DOHH2 (cell line): ENCODE measurements at regions not wholly inside any gene's neighbourhood (a gene's known extent, or its start where the extent isn't known, plus 50 kb on each side); places are given as distances from the start of the nearest gene placed in this dataset.

ENCODE experiments used
- EZH2phosphoT487 ChIP-seq: fragments of 200-600 bp; sonication (generic); IDR thresholded peaks from 2 replicates; pipeline ENCODE4 v1.6.1; 2017; ENCODE audit warnings: borderline replicate concordance, mild to moderate bottlenecking, antibody characterized with exemption, low read length, moderate library complexity, mixed read lengths
- TF ChIP-seq, protein P1 (sequence below): fragments of 200-600 bp; sonication (generic); IDR thresholded peaks from one replicate; pipeline ENCODE4 v1.5.1; 2014; ENCODE audit warnings: antibody characterized with exemption, mild to moderate bottlenecking, low read depth, low read length; ENCODE audit not compliant: poor library complexity, severe bottlenecking

DNA sequence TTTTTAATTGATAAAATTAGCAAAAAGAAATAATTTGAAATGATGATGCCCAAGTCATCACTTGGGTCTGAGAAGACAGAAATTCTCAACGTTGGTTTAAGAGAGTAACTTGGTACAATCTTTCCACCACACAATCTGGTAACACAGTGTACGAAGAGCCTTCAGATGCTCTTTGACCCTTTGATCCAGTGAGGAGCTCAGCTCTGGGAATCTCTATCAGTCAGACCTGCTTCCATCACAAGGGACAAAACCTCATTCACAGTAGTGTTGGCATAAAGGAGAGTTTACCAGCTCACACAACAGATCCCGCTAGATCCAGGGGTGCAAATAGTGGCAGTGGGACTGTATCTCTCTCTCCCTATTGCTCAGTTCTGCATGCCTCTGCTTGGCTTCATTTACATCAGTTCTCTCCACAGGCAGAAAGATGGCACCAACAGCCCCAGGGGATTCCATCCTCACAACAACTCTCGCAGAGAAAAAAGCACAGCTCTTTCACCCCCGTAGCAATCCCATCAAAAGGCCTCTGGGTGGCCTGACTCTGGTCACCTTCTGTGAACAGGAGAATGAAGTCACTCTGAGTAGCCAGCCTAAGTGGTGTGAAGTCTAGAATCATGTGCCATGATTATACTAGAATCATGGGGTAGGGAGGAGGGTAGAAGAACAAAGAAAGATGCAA is 119.7 kb downstream of the ZNF281 start:
- TF ChIP-seq, protein P1, sequence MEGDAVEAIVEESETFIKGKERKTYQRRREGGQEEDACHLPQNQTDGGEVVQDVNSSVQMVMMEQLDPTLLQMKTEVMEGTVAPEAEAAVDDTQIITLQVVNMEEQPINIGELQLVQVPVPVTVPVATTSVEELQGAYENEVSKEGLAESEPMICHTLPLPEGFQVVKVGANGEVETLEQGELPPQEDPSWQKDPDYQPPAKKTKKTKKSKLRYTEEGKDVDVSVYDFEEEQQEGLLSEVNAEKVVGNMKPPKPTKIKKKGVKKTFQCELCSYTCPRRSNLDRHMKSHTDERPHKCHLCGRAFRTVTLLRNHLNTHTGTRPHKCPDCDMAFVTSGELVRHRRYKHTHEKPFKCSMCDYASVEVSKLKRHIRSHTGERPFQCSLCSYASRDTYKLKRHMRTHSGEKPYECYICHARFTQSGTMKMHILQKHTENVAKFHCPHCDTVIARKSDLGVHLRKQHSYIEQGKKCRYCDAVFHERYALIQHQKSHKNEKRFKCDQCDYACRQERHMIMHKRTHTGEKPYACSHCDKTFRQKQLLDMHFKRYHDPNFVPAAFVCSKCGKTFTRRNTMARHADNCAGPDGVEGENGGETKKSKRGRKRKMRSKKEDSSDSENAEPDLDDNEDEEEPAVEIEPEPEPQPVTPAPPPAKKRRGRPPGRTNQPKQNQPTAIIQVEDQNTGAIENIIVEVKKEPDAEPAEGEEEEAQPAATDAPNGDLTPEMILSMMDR = no peak
- TF ChIP-seq EZH2phosphoT487 = no peak
